HCT116 (cell line): ENCODE measurements at regions not wholly inside any gene's neighbourhood (a gene's known extent, or its start where the extent isn't known, plus 50 kb on each side); places are given as distances from the start of the nearest gene placed in this dataset.
"Not testable (repeated sequence)": the region's sequence is repeated elsewhere in the genome, so short reads cannot be mapped to it uniquely, and the experiment has no call there.

Experiments used
- ATAC-seq: fragments of 200-7000 bp; cut with Tn5 transposase; 2 replicates; pipeline ENCODE4 v1.9.1; 2020; ENCODE audit warnings: mild to moderate bottlenecking, moderate library complexity
- BruUV-seq: library from RNA; stranded (reverse); fragments of 400-500 nt; replicated peaks from 2 replicates; lab custom pipeline; 2021; lab: Mats Ljungman, UMichigan
- CTCF ChIA-PET: fragments of 300-600 bp; sonication (Branson Sonifier 250); formaldehyde crosslinking; loops from one replicate; lab custom pipeline; 2021; ENCODE audit warnings: antibody characterized with exemption; lab: Charles Lee
- POLR2A ChIA-PET: fragments of 300-600, 350-600 bp; sonication (Branson Sonifier 250); formaldehyde crosslinking; loops from one replicate; lab custom pipeline; 2021; ENCODE audit warnings: antibody characterized with exemption; lab: Charles Lee
- RAD21 ChIA-PET, 2 experiments: fragments of 300-600 bp; sonication (Branson Sonifier 250); formaldehyde crosslinking; loops; one replicate each; lab custom pipeline; 2023; ENCODE audit warnings: low total read pairs in 2 of 2; ENCODE audit not compliant: uncharacterized antibody in 2 of 2, unreplicated experiment in 2 of 2, low non-redundant PET in 1 of 2; lab: Charles Lee
- DNase-seq: peaks from one replicate; pipeline ENCODE4 v3.0.0-alpha.2; 2010; ENCODE audit warnings: low read depth, low spot score
- H2AFZ ChIP-seq: fragments of 200-600 bp; shearing (Covaris generic), sonication (generic); 2 replicates; pipeline ENCODE4 v1.6.1; 2017; ENCODE audit warnings: low read depth, mixed run types, mixed read lengths, antibody characterized with exemption, low read length; ENCODE audit not compliant: poor library complexity, severe bottlenecking
- H3K27ac ChIP-seq: 2 replicates; pipeline ENCODE4 v1.5.1; 2012; ENCODE audit warnings: low read depth, low read length
- H3K27me3 ChIP-seq: fragments of 200-600 bp; sonication (generic); 2 replicates; pipeline ENCODE4 v1.6.1; 2016; ENCODE audit warnings: mixed run types, low read length, mixed read lengths; ENCODE audit not compliant: insufficient read depth
- H3K36me3 ChIP-seq, 2 experiments: fragments of 200-500 bp in 1 of 2; fragments of 200-600 bp in 1 of 2; sonication (Bioruptor generic) in 1 of 2; sonication (generic) in 1 of 2; 2 replicates each; pipeline versions ENCODE4 v1.5.1 to v1.6.1; 2014 to 2016; ENCODE audit warnings: low read length in 2 of 2, inconsistent platforms in 1 of 2, mixed read lengths in 1 of 2, mixed run types in 1 of 2; ENCODE audit not compliant: insufficient read depth in 2 of 2, control insufficient read depth in 1 of 2
- H3K4me1 ChIP-seq, 2 experiments: fragments of 200-600 bp in 1 of 2; sonication (generic) in 1 of 2; 2 replicates each; pipeline versions ENCODE4 v1.5.1 to v1.6.1; 2012 to 2017; ENCODE audit warnings: low read length in 2 of 2, inconsistent platforms in 1 of 2, mild to moderate bottlenecking in 1 of 2, mixed read lengths in 1 of 2, mixed run types in 1 of 2, moderate library complexity in 1 of 2; ENCODE audit not compliant: insufficient read depth in 2 of 2, control insufficient read depth in 1 of 2
- H3K4me2 ChIP-seq: fragments of 200-600 bp; sonication (generic); 2 replicates; pipeline ENCODE4 v1.6.1; 2017; ENCODE audit warnings: mixed run types, low read length, mixed read lengths
- H3K4me3 ChIP-seq, 2 experiments: fragments of 200-600 bp in 1 of 2; sonication (generic) in 1 of 2; replicated peaks in 1 of 2; 2 replicates each; pipeline ENCODE4 v1.5.1; 2011 to 2016; ENCODE audit warnings: low read length in 2 of 2, control low read depth in 1 of 2, low read depth in 1 of 2, mild to moderate bottlenecking in 1 of 2, mixed read lengths in 1 of 2, mixed run types in 1 of 2
- H3K79me2 ChIP-seq: fragments of 200-600 bp; sonication (generic); 2 replicates; pipeline ENCODE4 v1.6.1; 2017; ENCODE audit warnings: mild to moderate bottlenecking, mixed run types, low read length, moderate library complexity, mixed read lengths; ENCODE audit not compliant: insufficient read depth
- H3K9ac ChIP-seq: fragments of 200-600 bp; sonication (generic); 2 replicates; pipeline ENCODE4 v1.6.1; 2016; ENCODE audit warnings: low read length, mixed read lengths
- H3K9me2 ChIP-seq: fragments of 200-600 bp; sonication (generic), shearing (Covaris generic); 2 replicates; pipeline ENCODE4 v1.6.1; 2017; ENCODE audit warnings: mixed run types, mild to moderate bottlenecking, moderate library complexity; ENCODE audit not compliant: insufficient read depth
- H3K9me3 ChIP-seq, 2 experiments: fragments of 200-500 bp in 1 of 2; fragments of 200-600 bp in 1 of 2; sonication (Bioruptor generic) in 1 of 2; sonication (generic) in 1 of 2; 2 replicates each; pipeline ENCODE4 v1.6.1; 2014 to 2017; ENCODE audit warnings: low read length in 2 of 2, mixed read lengths in 2 of 2, inconsistent platforms in 1 of 2, low read depth in 1 of 2, mild to moderate bottlenecking in 1 of 2, mixed run types in 1 of 2, moderate library complexity in 1 of 2; ENCODE audit not compliant: control insufficient read depth in 1 of 2, insufficient read depth in 1 of 2
- H4K20me1 ChIP-seq: fragments of 200-600 bp; sonication (generic), shearing (Covaris generic); 2 replicates; pipeline ENCODE4 v1.6.1; 2017; ENCODE audit warnings: mixed run types, mild to moderate bottlenecking, moderate library complexity; ENCODE audit not compliant: insufficient read depth
- POLR2AphosphoS5 ChIP-seq: IDR thresholded peaks from 2 replicates; pipeline ENCODE4 v1.6.1; 2011; ENCODE audit warnings: mild to moderate bottlenecking, low read depth, low read length, moderate library complexity
- intact Hi-C: fragments of 100-400 bp; cut with micrococcal nuclease; formaldehyde crosslinking; loops from 2 replicates; pipeline ENCODE4 v1.10.0; 2022
- TF ChIP-seq, protein P1 (sequence below), 3 experiments: fragments of 200-600 bp in 1 of 3; sonication (generic) in 1 of 3; IDR thresholded peaks in 2 of 3; conservative IDR thresholded peaks in 1 of 3; 2 replicates each; pipeline ENCODE4 v1.5.1; 2012 to 2017; ENCODE audit warnings: low read depth in 2 of 3, low read length in 2 of 3, antibody characterized with exemption in 1 of 3, borderline replicate concordance in 1 of 3, control low read depth in 1 of 3, mild to moderate bottlenecking in 1 of 3, mixed read lengths in 1 of 3, mixed run types in 1 of 3, moderate library complexity in 1 of 3; ENCODE audit not compliant: insufficient read depth in 1 of 3

GRCh38 chr16:32116080-32116479 is 137.0 kb upstream of the TP53TG3D start:
- ChIA-PET RAD21 (no interaction called here), POLR2A (no interaction called here)
- no peak for DNase-seq
- Histone ChIP-seq H4K20me1 (no peaks in the 10 kb centered on the region), H3K9ac (no peak overlapping the region), H3K4me1 (no peaks in the 10 kb centered on the region), H3K9me3 (no peaks in the 10 kb centered on the region)
- ATAC-seq, result no peak
- no TSS peak for BruUV-seq
- TF ChIP-seq POLR2AphosphoS5, result no peak
- TF ChIP-seq, protein P1, sequence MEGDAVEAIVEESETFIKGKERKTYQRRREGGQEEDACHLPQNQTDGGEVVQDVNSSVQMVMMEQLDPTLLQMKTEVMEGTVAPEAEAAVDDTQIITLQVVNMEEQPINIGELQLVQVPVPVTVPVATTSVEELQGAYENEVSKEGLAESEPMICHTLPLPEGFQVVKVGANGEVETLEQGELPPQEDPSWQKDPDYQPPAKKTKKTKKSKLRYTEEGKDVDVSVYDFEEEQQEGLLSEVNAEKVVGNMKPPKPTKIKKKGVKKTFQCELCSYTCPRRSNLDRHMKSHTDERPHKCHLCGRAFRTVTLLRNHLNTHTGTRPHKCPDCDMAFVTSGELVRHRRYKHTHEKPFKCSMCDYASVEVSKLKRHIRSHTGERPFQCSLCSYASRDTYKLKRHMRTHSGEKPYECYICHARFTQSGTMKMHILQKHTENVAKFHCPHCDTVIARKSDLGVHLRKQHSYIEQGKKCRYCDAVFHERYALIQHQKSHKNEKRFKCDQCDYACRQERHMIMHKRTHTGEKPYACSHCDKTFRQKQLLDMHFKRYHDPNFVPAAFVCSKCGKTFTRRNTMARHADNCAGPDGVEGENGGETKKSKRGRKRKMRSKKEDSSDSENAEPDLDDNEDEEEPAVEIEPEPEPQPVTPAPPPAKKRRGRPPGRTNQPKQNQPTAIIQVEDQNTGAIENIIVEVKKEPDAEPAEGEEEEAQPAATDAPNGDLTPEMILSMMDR (IDR thresholded peaks at IDR 0.05 in 2 of 3, conservative IDR thresholded peaks at IDR 0.05 in 1 of 3; ENCODE audit: borderline replicate concordance in 1 of 3, insufficient read depth in 1 of 3, low read depth in 2 of 3, low read length in 2 of 3), result no peak
- TF ChIP-seq, all 23 proteins: peak for 0
- intact Hi-C loops, result no loop called here
- no peak overlapping the region for H2AFZ ChIP-seq
- no peak overlapping the region for H3K27ac ChIP-seq
- H3K79me2 ChIP-seq, result no peaks in the 10 kb centered on the region
- no peaks in the 10 kb centered on the region for H3K9me2 ChIP-seq
- no peak overlapping the region for H3K4me2 ChIP-seq
- H3K27me3 ChIP-seq, result no peaks in the 10 kb centered on the region
- H3K36me3 ChIP-seq, result no peaks in the 10 kb centered on the region
- no peak overlapping the region for H3K4me3 ChIP-seq
- CTCF ChIA-PET, result no interaction called here

- H3K9me3 ChIP-seq, H3K79me2 ChIP-seq, H3K36me3 ChIP-seq, H3K9ac ChIP-seq, H3K27me3 ChIP-seq, BruUV-seq, RAD21 ChIA-PET, H2AFZ ChIP-seq, H3K4me3 ChIP-seq, H3K4me1 ChIP-seq, intact Hi-C loops, ATAC-seq, H4K20me1 ChIP-seq, DNase-seq, CTCF ChIA-PET, H3K27ac ChIP-seq, H3K9me2 ChIP-seq, POLR2A ChIA-PET, H3K4me2 ChIP-seq: not testable (repeated sequence)
Observed at GRCh38 chr16:32116533-32116932, 136.6 kb upstream of the TP53TG3D start.

GRCh38 chr16:32120372-32120771 is 132.7 kb upstream of the TP53TG3D start:
- ATAC-seq, H3K4me3 ChIP-seq, H4K20me1 ChIP-seq, H3K9me2 ChIP-seq, H3K79me2 ChIP-seq, H3K4me1 ChIP-seq, H2AFZ ChIP-seq, H3K36me3 ChIP-seq, intact Hi-C loops, DNase-seq, RAD21 ChIA-PET, BruUV-seq, H3K27ac ChIP-seq, CTCF ChIA-PET, H3K4me2 ChIP-seq, POLR2A ChIA-PET, H3K27me3 ChIP-seq, H3K9me3 ChIP-seq, H3K9ac ChIP-seq: not testable (repeated sequence)

- H3K27me3 ChIP-seq, POLR2A ChIA-PET, H3K9me3 ChIP-seq, H3K27ac ChIP-seq, H2AFZ ChIP-seq, ATAC-seq, CTCF ChIA-PET, intact Hi-C loops, H3K9me2 ChIP-seq, H3K9ac ChIP-seq, H3K36me3 ChIP-seq, DNase-seq, H4K20me1 ChIP-seq, H3K4me2 ChIP-seq, BruUV-seq, RAD21 ChIA-PET, H3K79me2 ChIP-seq, H3K4me3 ChIP-seq, H3K4me1 ChIP-seq: not testable (repeated sequence)
Observed at GRCh38 chr16:32120779-32121178, 132.3 kb upstream of the TP53TG3D start.
